Gastroesophageal sphincter (tissue), 3 donors: ENCODE measurements at regions not wholly inside any gene's neighbourhood (a gene's known extent, or its start where the extent isn't known, plus 50 kb on each side); places are given as distances from the start of the nearest gene placed in this dataset.

Experiments
- POLR2AphosphoS5 ChIP-seq: sonication (generic); formaldehyde crosslinking; IDR thresholded peaks from one replicate; pipeline ENCODE4 v1.6.1; 2017; ENCODE audit warnings: antibody characterized with exemption
- TF ChIP-seq, protein P1 (sequence below), 4 experiments: fragments of 200-600 bp in 2 of 4; fragments of 450-650 bp in 2 of 4; sonication (generic) in 1 of 4; IDR thresholded peaks; one replicate each; pipeline ENCODE4 v1.5.1; 2017 to 2019; ENCODE audit warnings: antibody characterized with exemption in 4 of 4, mild to moderate bottlenecking in 2 of 4, moderate library complexity in 2 of 4

GRCh38 chr7:18109762-18110161 is 82.1 kb upstream of the PRPS1L1 start:
- TF ChIP-seq, protein P1, sequence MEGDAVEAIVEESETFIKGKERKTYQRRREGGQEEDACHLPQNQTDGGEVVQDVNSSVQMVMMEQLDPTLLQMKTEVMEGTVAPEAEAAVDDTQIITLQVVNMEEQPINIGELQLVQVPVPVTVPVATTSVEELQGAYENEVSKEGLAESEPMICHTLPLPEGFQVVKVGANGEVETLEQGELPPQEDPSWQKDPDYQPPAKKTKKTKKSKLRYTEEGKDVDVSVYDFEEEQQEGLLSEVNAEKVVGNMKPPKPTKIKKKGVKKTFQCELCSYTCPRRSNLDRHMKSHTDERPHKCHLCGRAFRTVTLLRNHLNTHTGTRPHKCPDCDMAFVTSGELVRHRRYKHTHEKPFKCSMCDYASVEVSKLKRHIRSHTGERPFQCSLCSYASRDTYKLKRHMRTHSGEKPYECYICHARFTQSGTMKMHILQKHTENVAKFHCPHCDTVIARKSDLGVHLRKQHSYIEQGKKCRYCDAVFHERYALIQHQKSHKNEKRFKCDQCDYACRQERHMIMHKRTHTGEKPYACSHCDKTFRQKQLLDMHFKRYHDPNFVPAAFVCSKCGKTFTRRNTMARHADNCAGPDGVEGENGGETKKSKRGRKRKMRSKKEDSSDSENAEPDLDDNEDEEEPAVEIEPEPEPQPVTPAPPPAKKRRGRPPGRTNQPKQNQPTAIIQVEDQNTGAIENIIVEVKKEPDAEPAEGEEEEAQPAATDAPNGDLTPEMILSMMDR (IDR thresholded peaks at IDR 0.05), result no peak
- no peak for TF ChIP-seq POLR2AphosphoS5
